Thymus (tissue), 11 donors: ENCODE measurements at regions not wholly inside any gene's neighbourhood (a gene's known extent, or its start where the extent isn't known, plus 50 kb on each side); places are given as distances from the start of the nearest gene placed in this dataset.

ENCODE experiments used
- DNase-seq, 9 donors: peaks; one replicate each; pipeline ENCODE4 v3.0.0-alpha.2; 2013; ENCODE audit warnings: low spot score in 9 of 9, low read depth in 6 of 9, missing footprints in 1 of 9
- H3K27ac ChIP-seq, 2 donors: one replicate each; pipeline ENCODE4 v1.5.1; 2013; ENCODE audit warnings: control low read depth in 1 of 2, low read depth in 1 of 2, low read length in 1 of 2, mild to moderate bottlenecking in 1 of 2, moderate library complexity in 1 of 2
- H3K27me3 ChIP-seq, 2 donors: one replicate each; pipeline ENCODE4 v1.5.1; 2013; ENCODE audit warnings: low read length in 1 of 2; ENCODE audit not compliant: control insufficient read depth in 2 of 2, insufficient read depth in 1 of 2
- H3K36me3 ChIP-seq, 2 donors: one replicate each; pipeline ENCODE4 v1.5.1; 2013; ENCODE audit warnings: low read length in 1 of 2, mild to moderate bottlenecking in 1 of 2, moderate library complexity in 1 of 2; ENCODE audit not compliant: control insufficient read depth in 2 of 2, insufficient read depth in 2 of 2
- H3K4me1 ChIP-seq, 2 donors: one replicate each; pipeline ENCODE4 v1.5.1; 2013; ENCODE audit warnings: low read length in 2 of 2; ENCODE audit not compliant: control insufficient read depth in 2 of 2, insufficient read depth in 2 of 2
- H3K4me3 ChIP-seq, 2 donors: one replicate each; pipeline ENCODE4 v1.5.1; 2013; ENCODE audit warnings: low read length in 2 of 2, control low read depth in 1 of 2, mild to moderate bottlenecking in 1 of 2
- H3K9me3 ChIP-seq, 2 donors: one replicate each; pipeline ENCODE4 v1.5.1; 2013; ENCODE audit warnings: low read length in 1 of 2, mild to moderate bottlenecking in 1 of 2; ENCODE audit not compliant: control insufficient read depth in 2 of 2, insufficient read depth in 1 of 2
- WGBS: extraction: QIAGEN DNeasy Blood & Tissue Kit; methylation state at CpG from one replicate; pipeline ENCODE4 v1.1.7; 2013; 5-methylcytosine and 5-hydroxymethylcytosine counted together
- donor health status: healthy.

DNA sequence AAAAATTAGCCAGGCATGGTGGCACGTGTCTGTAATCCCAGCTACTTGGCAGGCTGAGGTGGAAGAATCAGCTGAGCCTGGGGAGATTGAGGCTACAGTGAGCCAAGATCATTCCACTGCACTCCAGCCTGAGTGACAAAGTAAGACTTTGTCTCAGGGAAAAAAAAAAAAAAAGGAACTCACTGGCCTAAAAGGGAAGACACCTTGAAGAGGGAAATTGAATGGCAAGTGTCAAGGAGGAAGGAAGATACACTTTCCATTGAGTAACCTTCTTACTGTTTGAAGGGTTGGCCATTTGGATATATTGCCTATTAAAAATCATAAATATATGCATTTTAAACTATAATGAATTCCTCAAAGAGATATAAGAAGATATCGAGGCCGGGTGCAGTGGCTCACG, 147.5 kb upstream of the FAM241A start:
- no peak overlapping the region for H3K27ac ChIP-seq
- WGBS: 95% methylated on average over 4 of the region's 4 CpGs

DNA sequence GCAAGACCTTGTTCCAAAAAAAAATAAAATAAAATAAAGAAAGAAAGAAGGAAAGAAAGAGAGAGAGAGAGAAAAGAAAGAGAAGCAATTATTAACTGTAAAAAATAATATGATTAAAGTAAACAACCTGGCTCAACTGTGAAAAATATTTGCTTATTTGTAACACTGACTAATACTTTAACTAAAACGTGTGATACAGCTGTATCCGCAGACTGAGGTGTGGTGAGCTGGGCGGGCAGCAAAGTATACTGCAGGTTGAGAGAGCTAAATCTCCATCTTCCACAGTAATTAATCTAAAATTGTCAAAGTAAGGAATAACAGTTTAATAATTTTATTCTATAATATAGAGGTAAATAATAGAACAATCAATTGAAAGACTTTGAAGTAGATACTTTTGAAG, 145.5 kb upstream of the FAM241A start:
- no peak for DNase-seq
- Histone ChIP-seq H3K27ac (no peak overlapping the region), H3K4me1 (no peaks in the 10 kb centered on the region), H3K36me3 (no peaks in the 10 kb centered on the region), H3K4me3 (no peak overlapping the region), H3K27me3 (no peaks in the 10 kb centered on the region), H3K9me3 (no peaks in the 10 kb centered on the region)
- WGBS: 97% methylated on average over 3 of the region's 3 CpGs

More for the DNA sequence above, 147.5 kb upstream of the FAM241A start:
- no peaks in the 10 kb centered on the region for H3K9me3 ChIP-seq
- no peaks in the 10 kb centered on the region for H3K36me3 ChIP-seq
- no peak overlapping the region for H3K4me3 ChIP-seq
- no peaks in the 10 kb centered on the region for H3K27me3 ChIP-seq
- DNase-seq: no peak
- no peaks in the 10 kb centered on the region for H3K4me1 ChIP-seq

DNA sequence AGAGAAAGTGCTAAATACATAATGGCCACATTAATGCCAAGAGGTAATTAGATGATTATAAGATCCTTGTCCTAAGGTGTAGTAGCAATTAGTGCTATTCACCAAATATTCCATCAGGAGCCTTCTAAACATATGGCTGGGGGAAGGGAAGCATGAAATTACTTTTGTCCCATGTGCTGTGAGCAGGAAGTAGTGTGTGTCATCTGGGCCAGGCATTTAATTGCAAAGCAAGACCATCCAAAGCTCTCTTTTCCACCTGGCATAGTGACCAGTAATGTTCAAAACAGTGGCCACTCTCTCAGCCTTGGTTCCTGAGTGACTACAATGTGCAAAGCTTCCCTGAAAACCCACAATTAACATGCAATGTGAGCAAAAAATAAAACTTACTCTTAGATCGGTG, 144.2 kb upstream of the FAM241A start:
- 95% methylated on average over 1 of the region's 1 CpG for WGBS

DNA sequence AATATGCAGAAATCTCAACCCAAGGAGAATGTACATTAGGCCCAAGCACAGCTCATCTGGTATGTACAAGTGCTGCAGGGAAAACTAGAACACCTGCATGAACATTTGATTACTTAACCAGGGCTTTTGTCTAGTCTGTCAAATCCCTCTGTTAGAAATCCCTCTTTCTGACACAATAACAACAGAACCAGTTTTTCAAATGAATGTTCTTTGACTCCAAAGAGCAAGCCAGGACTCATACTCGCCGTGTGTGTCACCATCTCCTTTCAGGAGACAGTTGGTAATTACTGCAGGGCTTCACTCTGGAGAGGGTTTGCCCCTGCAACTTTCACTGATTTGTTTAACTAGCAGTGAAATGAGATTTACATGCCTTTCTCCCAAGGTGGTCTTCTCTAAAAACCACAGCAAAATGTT, 143.0 kb upstream of the FAM241A start:
- Histone ChIP-seq H3K36me3 (no peaks in the 10 kb centered on the region), H3K4me3 (no peak overlapping the region), H3K27me3 (no peaks in the 10 kb centered on the region), H3K9me3 (no peaks in the 10 kb centered on the region), H3K27ac (no peak overlapping the region), H3K4me1 (no peaks in the 10 kb centered on the region)
- DNase-seq: no peak
- WGBS: 91% methylated on average over 2 of the region's 2 CpGs

More for the DNA sequence above, 144.2 kb upstream of the FAM241A start:
- no peaks in the 10 kb centered on the region for H3K9me3 ChIP-seq
- no peaks in the 10 kb centered on the region for H3K36me3 ChIP-seq
- H3K27ac ChIP-seq: no peak overlapping the region
- H3K27me3 ChIP-seq: no peaks in the 10 kb centered on the region
- DNase-seq: no peak
- H3K4me1 ChIP-seq: no peaks in the 10 kb centered on the region
- no peak overlapping the region for H3K4me3 ChIP-seq

DNA sequence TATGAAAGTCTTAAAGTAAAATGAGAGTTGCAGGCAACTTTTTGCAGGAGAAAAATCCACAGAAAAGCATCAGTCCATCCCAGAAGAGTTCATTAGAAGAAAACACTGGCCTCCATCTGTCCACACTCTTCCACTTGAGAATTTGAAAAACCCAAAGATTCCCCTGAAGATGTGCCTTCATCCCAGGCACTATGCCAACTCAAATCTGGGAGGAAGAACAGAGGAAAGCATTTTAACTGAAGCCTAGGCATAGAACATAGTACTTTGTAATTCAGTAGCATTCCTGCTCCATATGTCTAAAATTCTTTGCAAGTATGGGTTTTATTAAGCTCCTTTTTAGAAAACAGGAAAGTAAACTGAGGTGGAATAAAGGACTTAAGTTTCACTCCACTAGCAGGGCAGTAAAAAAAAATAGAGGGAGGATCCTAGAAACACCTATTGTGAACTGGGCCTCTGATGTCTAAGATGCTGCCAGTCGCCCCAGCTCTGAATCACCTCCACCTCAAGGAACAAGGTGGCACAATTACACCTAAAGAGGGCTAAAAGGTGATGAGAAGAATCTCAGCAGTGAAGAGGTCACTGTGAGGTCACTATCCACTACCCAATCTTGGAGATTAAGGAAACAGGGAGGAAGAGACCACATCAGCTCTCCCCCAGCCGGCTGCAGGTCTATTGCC, 141.9 kb upstream of the FAM241A start:
- no peak overlapping the region for H3K27ac ChIP-seq
- WGBS: 92% methylated on average over 2 of the region's 2 CpGs
- H3K36me3 ChIP-seq: no peaks in the 10 kb centered on the region
- H3K4me1 ChIP-seq: no peaks in the 10 kb centered on the region
- DNase-seq: no peak
- no peak overlapping the region for H3K4me3 ChIP-seq
- H3K27me3 ChIP-seq: no peaks in the 10 kb centered on the region
- no peaks in the 10 kb centered on the region for H3K9me3 ChIP-seq

DNA sequence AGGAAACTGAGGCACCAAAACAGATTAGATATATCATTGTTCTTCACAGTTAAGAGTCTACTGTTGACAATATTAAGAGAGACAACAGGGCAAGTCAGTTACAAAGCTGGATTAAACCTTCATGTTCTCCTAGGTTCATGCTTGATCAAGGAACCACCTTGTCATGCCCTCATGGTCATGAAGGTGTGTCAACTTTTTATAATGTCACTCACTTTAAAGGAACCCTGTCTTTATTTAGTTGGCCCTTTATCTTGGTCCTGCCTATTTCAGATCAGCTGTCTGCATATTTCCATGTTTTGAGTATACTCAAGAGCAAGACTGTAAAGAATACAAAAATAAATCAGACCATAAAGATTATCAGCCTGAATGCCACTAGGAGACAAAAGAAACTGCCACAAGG, 140.2 kb upstream of the FAM241A start:
- H3K27ac ChIP-seq: no peak overlapping the region
- no peaks in the 10 kb centered on the region for H3K27me3 ChIP-seq
- DNase-seq: no peak
- H3K36me3 ChIP-seq: no peaks in the 10 kb centered on the region
- H3K4me3 ChIP-seq: no peak overlapping the region
- no peaks in the 10 kb centered on the region for H3K9me3 ChIP-seq
- H3K4me1 ChIP-seq: no peaks in the 10 kb centered on the region

DNA sequence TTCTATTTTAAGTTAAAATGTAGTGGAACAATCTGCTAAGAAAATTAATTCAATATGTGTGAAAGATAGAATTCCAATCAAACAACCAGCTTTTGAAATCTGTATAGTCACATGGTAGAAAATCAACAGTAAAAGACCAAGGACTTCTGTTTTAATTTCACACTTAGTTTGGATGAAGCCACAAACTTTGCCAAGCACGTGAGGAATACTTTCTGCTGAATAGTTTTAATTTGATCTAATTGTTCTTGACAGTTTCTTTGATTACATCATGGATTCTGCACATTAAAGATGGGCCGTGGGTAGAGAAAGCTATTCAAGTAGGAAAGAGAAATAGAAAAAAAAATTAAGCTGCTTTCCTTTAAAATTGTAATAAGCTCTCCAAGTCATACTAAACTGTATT, 137.9 kb upstream of the FAM241A start:
- Histone ChIP-seq H3K27me3 (no peaks in the 10 kb centered on the region), H3K27ac (no peak overlapping the region), H3K4me3 (no peak overlapping the region), H3K4me1 (no peaks in the 10 kb centered on the region), H3K9me3 (no peaks in the 10 kb centered on the region), H3K36me3 (no peaks in the 10 kb centered on the region)
- DNase-seq: no peak
- 66% methylated on average over 2 of the region's 2 CpGs for WGBS

DNA sequence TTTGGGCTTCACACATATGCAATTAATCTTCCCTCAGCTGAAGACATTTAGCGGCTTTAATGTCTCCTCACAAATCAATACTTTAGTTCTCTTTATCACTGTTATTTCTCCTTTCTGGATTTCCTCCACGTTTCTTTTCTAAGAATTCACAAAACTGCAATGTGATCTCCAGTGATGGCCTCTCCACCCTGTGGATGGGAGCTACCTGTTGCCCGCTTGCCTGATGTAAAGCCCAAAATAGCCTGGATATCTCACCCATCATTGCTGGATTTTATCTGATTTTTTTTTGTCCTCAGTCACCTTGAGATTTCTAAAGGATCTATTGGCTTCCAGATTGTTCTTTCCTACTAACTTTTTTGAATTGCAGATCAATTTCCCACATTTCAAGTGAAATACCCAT, 129.3 kb upstream of the FAM241A start:
- H3K27ac ChIP-seq: no peak overlapping the region
- WGBS: 92% methylated on average over 3 of the region's 3 CpGs
- H3K9me3 ChIP-seq: no peaks in the 10 kb centered on the region
- no peak for DNase-seq
- no peaks in the 10 kb centered on the region for H3K27me3 ChIP-seq
- H3K36me3 ChIP-seq: no peaks in the 10 kb centered on the region
- no peaks in the 10 kb centered on the region for H3K4me1 ChIP-seq
- H3K4me3 ChIP-seq: no peak overlapping the region

DNA sequence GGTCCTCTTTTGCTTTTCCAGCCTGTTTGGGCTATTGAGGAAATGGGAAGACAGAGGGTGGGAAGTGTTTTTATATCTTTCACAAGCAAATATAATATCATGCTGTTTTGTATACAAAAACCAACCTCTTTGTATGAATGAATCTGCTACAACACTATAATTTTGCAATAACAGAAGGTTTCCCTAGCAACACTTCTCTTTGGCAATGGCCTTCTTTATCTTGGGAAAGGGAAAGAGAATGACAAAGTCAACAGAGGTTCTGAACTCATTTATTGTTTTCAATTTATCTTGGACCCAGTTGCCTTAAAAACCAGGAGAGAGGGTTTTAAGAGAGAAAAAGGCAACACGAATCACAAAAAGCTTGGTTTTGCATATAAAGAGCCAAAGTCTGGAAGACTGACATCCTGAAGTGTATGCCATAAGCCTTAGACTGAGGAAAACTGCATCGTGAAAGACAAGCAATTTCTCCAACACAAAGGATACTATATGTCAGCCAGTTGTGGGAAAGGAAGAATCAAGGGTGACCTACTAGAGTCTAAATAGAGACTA, 121.8 kb upstream of the FAM241A start:
- Histone ChIP-seq H3K9me3 (no peaks in the 10 kb centered on the region), H3K4me1 (no peaks in the 10 kb centered on the region), H3K4me3 (no peak overlapping the region), H3K27me3 (no peaks in the 10 kb centered on the region), H3K27ac (no peak overlapping the region), H3K36me3 (no peaks in the 10 kb centered on the region)
- DNase-seq: no peak
- 84% methylated on average over 2 of the region's 2 CpGs for WGBS
